A549 (cell line): ENCODE measurements at regions not wholly inside any gene's neighbourhood (a gene's known extent, or its start where the extent isn't known, plus 50 kb on each side); places are given as distances from the start of the nearest gene placed in this dataset.

Experiments used
- ATAC-seq, 2 experiments: fragments of 200-7000 bp in 1 of 2; fragments of >200 bp in 1 of 2; cut with Nextera tagmentation in 1 of 2; cut with Tn5 transposase in 1 of 2; 3 replicates each; pipeline versions ENCODE4 v1.8.0 to v1.9.1; 2018 to 2020; ENCODE audit warnings: mild to moderate bottlenecking in 1 of 2, moderate library complexity in 1 of 2
- CTCF ChIA-PET: fragments of 300-600 bp; sonication (Branson Sonifier 250); formaldehyde crosslinking; extraction: SDS; loops from one replicate; lab custom pipeline; 2021; ENCODE audit warnings: antibody characterized with exemption, inconsistent platforms; lab: Yijun Ruan, JAX
- POLR2A ChIA-PET: fragments of 350-600 bp; formaldehyde crosslinking; extraction: SDS; loops from one replicate; lab custom pipeline; 2021; ENCODE audit warnings: antibody characterized with exemption, inconsistent platforms; lab: Yijun Ruan, JAX
- DNase-seq, 2 experiments: peaks; one replicate each; pipeline versions ENCODE4 v3.0.0 to v3.0.0-alpha.2; 2011 to 2016; ENCODE audit warnings: low read depth in 1 of 2, low spot score in 1 of 2
- FAIRE-seq: peaks from 2 replicates; lab custom pipeline; 2011; peaks lifted over from hg19 to GRCh38; lab: Jason Lieb, UNC
- H3K27ac ChIP-seq, 2 experiments: fragments of >200 bp; sonication (Bioruptor Twin); formaldehyde crosslinking; 3 replicates each; pipeline ENCODE4 v1.5.1; 2016 to 2017
- H3K4me1 ChIP-seq: fragments of >200 bp; sonication (Bioruptor Twin); formaldehyde crosslinking; 3 replicates; pipeline ENCODE4 v1.6.1; 2016
- H3K4me2 ChIP-seq: fragments of >200 bp; sonication (Bioruptor Twin); formaldehyde crosslinking; 3 replicates; pipeline ENCODE4 v1.6.1; 2016
- H3K4me3 ChIP-seq: fragments of >200 bp; sonication (Bioruptor Twin); formaldehyde crosslinking; 3 replicates; pipeline ENCODE4 v1.5.1; 2016
- H3K9me3 ChIP-seq: fragments of >200 bp; sonication (Bioruptor Twin); formaldehyde crosslinking; 3 replicates; pipeline ENCODE4 v1.6.1; 2016
- CBX2 ChIP-seq: fragments of 200-600 bp; sonication (generic); IDR thresholded peaks from 2 replicates; pipeline ENCODE4 v1.6.1; 2016; ENCODE audit warnings: low read depth, mild to moderate bottlenecking, borderline replicate concordance
- CHD2 ChIP-seq: fragments of 150-350 bp; IDR thresholded peaks from 2 replicates; pipeline ENCODE4 v1.6.1; 2014; ENCODE audit warnings: low read length; ENCODE audit not compliant: partially characterized antibody
- EHF ChIP-seq: fragments of 250-450 bp; sonication (Bioruptor Pico); IDR thresholded peaks from 2 replicates; pipeline ENCODE4 v1.5.0; 2020; ENCODE audit warnings: mild to moderate bottlenecking
- EHMT2 ChIP-seq: fragments of 200-600 bp; sonication (generic); IDR thresholded peaks from 2 replicates; pipeline ENCODE4 v1.6.1; 2016; ENCODE audit warnings: antibody characterized with exemption, low read depth, mild to moderate bottlenecking, moderate library complexity
- EP300 ChIP-seq, 2 experiments: fragments of >200 bp; sonication (Bioruptor Twin); formaldehyde crosslinking; IDR thresholded peaks; 2 replicates in 1 of 2; 3 replicates in 1 of 2; pipeline ENCODE4 v1.6.1; 2016 to 2017
- GATA3 ChIP-seq: IDR thresholded peaks from 2 replicates; pipeline ENCODE4 v1.6.1; 2012; ENCODE audit warnings: borderline replicate concordance
- HDAC2 ChIP-seq: fragments of 200-600 bp; sonication (generic); IDR thresholded peaks from 2 replicates; pipeline ENCODE4 v1.6.1; 2016
- HEYL ChIP-seq: fragments of 250-450 bp; sonication (Bioruptor Pico); IDR thresholded peaks from 2 replicates; pipeline ENCODE4 v1.8.0; 2021; ENCODE audit warnings: mild to moderate bottlenecking, moderate library complexity
- HOXA7 ChIP-seq: fragments of 250-450 bp; sonication (Bioruptor Pico); IDR thresholded peaks from 2 replicates; pipeline ENCODE4 v1.5.0; 2020; ENCODE audit warnings: mild to moderate bottlenecking, moderate library complexity
- HOXB13 ChIP-seq: fragments of 250-450 bp; sonication (Bioruptor Pico); IDR thresholded peaks from 2 replicates; pipeline ENCODE4 v1.5.0; 2020; ENCODE audit warnings: low read depth, mild to moderate bottlenecking, moderate library complexity
- JUN ChIP-seq, 2 experiments: fragments of >200 bp; sonication (Bioruptor Twin); formaldehyde crosslinking; IDR thresholded peaks; 2 replicates in 1 of 2; 3 replicates in 1 of 2; pipeline ENCODE4 v1.6.1; 2016 to 2017
- PHF8 ChIP-seq: fragments of 200-600 bp; sonication (generic); IDR thresholded peaks from 2 replicates; pipeline ENCODE4 v1.6.1; 2016; ENCODE audit warnings: low read depth, mild to moderate bottlenecking, antibody characterized with exemption, moderate library complexity, borderline replicate concordance
- POLR2AphosphoS2 ChIP-seq: conservative IDR thresholded peaks from 2 replicates; pipeline ENCODE4 v1.6.1; 2012; ENCODE audit warnings: low read length, improper control_type of control experiment, inconsistent platforms
- RAD21 ChIP-seq, 2 experiments: fragments of >200 bp in 1 of 2; sonication (Bioruptor Twin) in 1 of 2; formaldehyde crosslinking in 1 of 2; IDR thresholded peaks in 1 of 2; conservative IDR thresholded peaks in 1 of 2; 2 replicates in 1 of 2; 3 replicates in 1 of 2; pipeline ENCODE4 v1.6.1; 2012 to 2018; ENCODE audit warnings: inconsistent platforms in 1 of 2
- RNF2 ChIP-seq: fragments of 200-600 bp; sonication (generic); IDR thresholded peaks from 2 replicates; pipeline ENCODE4 v1.6.1; 2016; ENCODE audit warnings: low read depth, mild to moderate bottlenecking, antibody characterized with exemption, moderate library complexity, borderline replicate concordance
- SMC3 ChIP-seq: fragments of >200 bp; sonication (Bioruptor Twin); formaldehyde crosslinking; IDR thresholded peaks from 3 replicates; pipeline ENCODE4 v1.6.1; 2018; ENCODE audit warnings: inconsistent platforms
- TFCP2L1 ChIP-seq: fragments of 250-450 bp; sonication (Bioruptor Pico); IDR thresholded peaks from 2 replicates; pipeline ENCODE4 v1.5.0; 2021; ENCODE audit warnings: mild to moderate bottlenecking
- ZFP36 ChIP-seq: fragments of 450-650 bp; IDR thresholded peaks from 2 replicates; pipeline ENCODE4 v1.6.1; 2014; ENCODE audit warnings: borderline replicate concordance; ENCODE audit not compliant: partially characterized antibody
- ZNF302 ChIP-seq: fragments of 250-450 bp; sonication (Bioruptor Pico); IDR thresholded peaks from 2 replicates; pipeline ENCODE4 v1.9.0; 2021; ENCODE audit warnings: inconsistent platforms, mild to moderate bottlenecking, moderate library complexity
- WGBS: methylation state at CpG from one replicate; pipeline ENCODE4 v1.1.6; 2017; ENCODE audit errors: missing lambda C conversion rate; 5-methylcytosine and 5-hydroxymethylcytosine counted together
- TF ChIP-seq, protein P1 (sequence below): fragments of >200 bp; sonication (Bioruptor Twin); formaldehyde crosslinking; IDR thresholded peaks from 3 replicates; pipeline ENCODE4 v1.5.1; 2016
- TF ChIP-seq, protein P2 (sequence below): fragments of >200 bp; sonication (Bioruptor Twin); formaldehyde crosslinking; IDR thresholded peaks from 2 replicates; pipeline ENCODE4 v1.6.1; 2016
- TF ChIP-seq, protein P3 (sequence below): fragments of 250-450 bp; sonication (Bioruptor Pico); IDR thresholded peaks from 2 replicates; pipeline ENCODE4 v1.5.0; 2020; ENCODE audit warnings: low read depth, mild to moderate bottlenecking, moderate library complexity

DNA sequence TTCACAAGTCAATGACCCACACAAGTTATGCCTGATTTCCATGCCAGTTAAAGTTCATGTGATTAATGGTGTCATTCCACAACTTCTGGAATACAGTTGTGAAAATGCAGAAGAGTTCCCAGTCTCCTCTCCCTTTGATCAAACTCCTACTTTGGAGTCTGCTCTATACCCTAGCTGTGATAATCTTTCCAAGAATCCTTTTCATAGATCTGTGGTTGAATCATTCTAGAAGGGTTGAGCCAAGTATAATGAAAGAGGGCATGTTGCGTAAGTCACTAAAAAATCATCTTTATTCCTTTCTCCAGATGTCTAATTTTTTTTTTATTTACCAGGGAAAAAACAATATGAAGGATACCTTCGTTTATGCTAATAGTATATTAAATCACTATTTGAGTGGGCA, 89.7 kb upstream of the CARD18 start:
- H3K27ac ChIP-seq = no peak overlapping the region
- CTCF ChIA-PET = no interaction called here
- H3K4me1 ChIP-seq = no peaks in the 10 kb centered on the region
- H3K4me2 ChIP-seq = no peak overlapping the region
- DNase-seq (no peak), FAIRE-seq (no peak), ATAC-seq (no peak)
- WGBS = 43% methylated on average over 2 of the region's 2 CpGs
- POLR2A ChIA-PET = no interaction called here
- H3K4me3 ChIP-seq = no peak overlapping the region
- H3K9me3 ChIP-seq = no peaks in the 10 kb centered on the region
- TF ChIP-seq CBX2 = no peak
- TF ChIP-seq EHMT2 = no peak
- no peak for TF ChIP-seq JUN (IDR thresholded peaks at IDR 0.05)
- no peak for TF ChIP-seq EHF (CRISPR knock-in tag)
- TF ChIP-seq, protein P1, sequence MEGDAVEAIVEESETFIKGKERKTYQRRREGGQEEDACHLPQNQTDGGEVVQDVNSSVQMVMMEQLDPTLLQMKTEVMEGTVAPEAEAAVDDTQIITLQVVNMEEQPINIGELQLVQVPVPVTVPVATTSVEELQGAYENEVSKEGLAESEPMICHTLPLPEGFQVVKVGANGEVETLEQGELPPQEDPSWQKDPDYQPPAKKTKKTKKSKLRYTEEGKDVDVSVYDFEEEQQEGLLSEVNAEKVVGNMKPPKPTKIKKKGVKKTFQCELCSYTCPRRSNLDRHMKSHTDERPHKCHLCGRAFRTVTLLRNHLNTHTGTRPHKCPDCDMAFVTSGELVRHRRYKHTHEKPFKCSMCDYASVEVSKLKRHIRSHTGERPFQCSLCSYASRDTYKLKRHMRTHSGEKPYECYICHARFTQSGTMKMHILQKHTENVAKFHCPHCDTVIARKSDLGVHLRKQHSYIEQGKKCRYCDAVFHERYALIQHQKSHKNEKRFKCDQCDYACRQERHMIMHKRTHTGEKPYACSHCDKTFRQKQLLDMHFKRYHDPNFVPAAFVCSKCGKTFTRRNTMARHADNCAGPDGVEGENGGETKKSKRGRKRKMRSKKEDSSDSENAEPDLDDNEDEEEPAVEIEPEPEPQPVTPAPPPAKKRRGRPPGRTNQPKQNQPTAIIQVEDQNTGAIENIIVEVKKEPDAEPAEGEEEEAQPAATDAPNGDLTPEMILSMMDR = no peak
- TF ChIP-seq HDAC2 = no peak
- no peak for TF ChIP-seq HEYL (CRISPR knock-in tag)
- no peak for TF ChIP-seq ZNF302
- TF ChIP-seq, protein P2, sequence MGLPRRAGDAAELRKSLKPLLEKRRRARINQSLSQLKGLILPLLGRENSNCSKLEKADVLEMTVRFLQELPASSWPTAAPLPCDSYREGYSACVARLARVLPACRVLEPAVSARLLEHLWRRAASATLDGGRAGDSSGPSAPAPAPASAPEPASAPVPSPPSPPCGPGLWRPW = no peak
- no peak for TF ChIP-seq PHF8
- no peak for TF ChIP-seq HOXA7 (CRISPR knock-in tag)

GRCh38 chr11:105227363-105227762, 87.8 kb upstream of the CARD18 start:
- H3K4me3 ChIP-seq = no peak overlapping the region
- no peaks in the 10 kb centered on the region for H3K9me3 ChIP-seq
- ATAC-seq = no peak
- DNase-seq = no peak
- H3K27ac ChIP-seq = no peak overlapping the region
- TF ChIP-seq CHD2 = no peak
- no peak for TF ChIP-seq ZNF302
- TF ChIP-seq, protein P3, sequence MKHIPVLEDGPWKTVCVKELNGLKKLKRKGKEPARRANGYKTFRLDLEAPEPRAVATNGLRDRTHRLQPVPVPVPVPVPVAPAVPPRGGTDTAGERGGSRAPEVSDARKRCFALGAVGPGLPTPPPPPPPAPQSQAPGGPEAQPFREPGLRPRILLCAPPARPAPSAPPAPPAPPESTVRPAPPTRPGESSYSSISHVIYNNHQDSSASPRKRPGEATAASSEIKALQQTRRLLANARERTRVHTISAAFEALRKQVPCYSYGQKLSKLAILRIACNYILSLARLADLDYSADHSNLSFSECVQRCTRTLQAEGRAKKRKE (CRISPR knock-in tag) = no peak
- no peak for TF ChIP-seq SMC3
- TF ChIP-seq ZFP36 = no peak
- TF ChIP-seq RNF2 = no peak
- no peak for TF ChIP-seq HOXB13 (CRISPR knock-in tag)
- no peak for TF ChIP-seq TFCP2L1 (CRISPR knock-in tag)
- TF ChIP-seq EP300 (IDR thresholded peaks at IDR 0.05) = no peak
- TF ChIP-seq RAD21 (conservative IDR thresholded peaks at IDR 0.05 in 1 of 2, IDR thresholded peaks at IDR 0.05 in 1 of 2) = no peak
- TF ChIP-seq JUN (IDR thresholded peaks at IDR 0.05) = no peak
- no peaks in the 10 kb centered on the region for H3K4me1 ChIP-seq
- H3K4me2 ChIP-seq = no peak overlapping the region
- ChIA-PET POLR2A (no interaction called here), CTCF (interaction anchor here (1.0 kb wide), 1 partner anchor 8 kb away, joined by 3 read pairs; no protein-coding TSS in a partner anchor)
- no peak for FAIRE-seq

GRCh38 chr11:105226766-105227165, 87.2 kb upstream of the CARD18 start:
- ATAC-seq (no peak), DNase-seq (no peak), FAIRE-seq (no peak)
- no peak for TF ChIP-seq POLR2AphosphoS2
- no peak for TF ChIP-seq GATA3
- ChIA-PET POLR2A (no interaction called here), CTCF (interaction anchor here (1.0 kb wide), 1 partner anchor 8 kb away, joined by 3 read pairs; no protein-coding TSS in a partner anchor)
- Histone ChIP-seq H3K4me2 (no peak overlapping the region), H3K27ac (no peak overlapping the region), H3K9me3 (no peaks in the 10 kb centered on the region), H3K4me1 (no peaks in the 10 kb centered on the region), H3K4me3 (no peak overlapping the region)
- 25% methylated on average over 2 of the region's 2 CpGs for WGBS
